ENCODE measurements at regions not wholly inside any gene's neighbourhood (a gene's known extent, or its start where the extent isn't known, plus 50 kb on each side); places are given as distances from the start of the nearest gene placed in this dataset.

- TF ChIP-seq MYC (IDR thresholded peaks at IDR 0.05; ENCODE audit: low read depth, low read length) (no peak), POLR2A (IDR thresholded peaks at IDR 0.05; ENCODE audit: extremely low read depth, insufficient read length) (no peak), MAX (IDR thresholded peaks at IDR 0.05; ENCODE audit: low read depth, low read length) (no peak), CTCF (IDR thresholded peaks at IDR 0.05; ENCODE audit: low read depth, low read length) (no peak)
- DNase-seq (ENCODE audit: low read depth): peak; percentile 21
- H3K4me3 ChIP-seq (ENCODE audit: low read depth, low read length): no peak overlapping the region
Measured at GRCh38 chr16:86403541-86404163, 106.7 kb upstream of the FOXF1 start.

- TF ChIP-seq CTCF (IDR thresholded peaks at IDR 0.05; ENCODE audit: low read depth, low read length): no peak
- TF ChIP-seq POLR2A (IDR thresholded peaks at IDR 0.05; ENCODE audit: extremely low read depth, insufficient read length): no peak
- TF ChIP-seq MAX (IDR thresholded peaks at IDR 0.05; ENCODE audit: low read depth, low read length): no peak
- TF ChIP-seq MYC (IDR thresholded peaks at IDR 0.05; ENCODE audit: low read depth, low read length): no peak
- DNase-seq (ENCODE audit: low read depth): no peak
- no peak overlapping the region for H3K4me3 ChIP-seq (ENCODE audit: low read depth, low read length)
Measured at GRCh38 chr16:86404678-86405077, 105.6 kb upstream of the FOXF1 start.

- DNase-seq (ENCODE audit: low read depth): no peak
- H3K4me3 ChIP-seq (ENCODE audit: low read depth, low read length): no peak overlapping the region
- no peak for TF ChIP-seq POLR2A (IDR thresholded peaks at IDR 0.05; ENCODE audit: extremely low read depth, insufficient read length)
- no peak for TF ChIP-seq CTCF (IDR thresholded peaks at IDR 0.05; ENCODE audit: low read depth, low read length)
- no peak for TF ChIP-seq MAX (IDR thresholded peaks at IDR 0.05; ENCODE audit: low read depth, low read length)
- TF ChIP-seq MYC (IDR thresholded peaks at IDR 0.05; ENCODE audit: low read depth, low read length): no peak
Measured at GRCh38 chr16:86405319-86405718, 105.0 kb upstream of the FOXF1 start.

- no peak overlapping the region for H3K4me3 ChIP-seq (ENCODE audit: low read depth, low read length)
- no peak for TF ChIP-seq MYC (IDR thresholded peaks at IDR 0.05; ENCODE audit: low read depth, low read length)
- TF ChIP-seq POLR2A (IDR thresholded peaks at IDR 0.05; ENCODE audit: extremely low read depth, insufficient read length): no peak
- TF ChIP-seq MAX (IDR thresholded peaks at IDR 0.05; ENCODE audit: low read depth, low read length): no peak
- TF ChIP-seq CTCF (IDR thresholded peaks at IDR 0.05; ENCODE audit: low read depth, low read length): no peak
- no peak for DNase-seq (ENCODE audit: low read depth)
Measured at GRCh38 chr16:86406056-86406455, 104.3 kb upstream of the FOXF1 start.

GRCh38 chr16:86408685-86409084, 101.6 kb upstream of the FOXF1 start:
- TF ChIP-seq MYC (IDR thresholded peaks at IDR 0.05; ENCODE audit: low read depth, low read length) (no peak), POLR2A (IDR thresholded peaks at IDR 0.05; ENCODE audit: extremely low read depth, insufficient read length) (no peak), CTCF (IDR thresholded peaks at IDR 0.05; ENCODE audit: low read depth, low read length) (no peak), MAX (IDR thresholded peaks at IDR 0.05; ENCODE audit: low read depth, low read length) (no peak)
- no peak for DNase-seq (ENCODE audit: low read depth)
- no peak overlapping the region for H3K4me3 ChIP-seq (ENCODE audit: low read depth, low read length)
